Myocyte (in vitro differentiated cells): ENCODE measurements at regions not wholly inside any gene's neighbourhood (a gene's known extent, or its start where the extent isn't known, plus 50 kb on each side); places are given as distances from the start of the nearest gene placed in this dataset.
"Not testable (repeated sequence)": the region's sequence is repeated elsewhere in the genome, so short reads cannot be mapped to it uniquely, and the experiment has no call there.

Experiments
- DNase-seq: peaks from one replicate; pipeline ENCODE4 v3.0.0-alpha.2; 2012; ENCODE audit warnings: low read depth

DNA sequence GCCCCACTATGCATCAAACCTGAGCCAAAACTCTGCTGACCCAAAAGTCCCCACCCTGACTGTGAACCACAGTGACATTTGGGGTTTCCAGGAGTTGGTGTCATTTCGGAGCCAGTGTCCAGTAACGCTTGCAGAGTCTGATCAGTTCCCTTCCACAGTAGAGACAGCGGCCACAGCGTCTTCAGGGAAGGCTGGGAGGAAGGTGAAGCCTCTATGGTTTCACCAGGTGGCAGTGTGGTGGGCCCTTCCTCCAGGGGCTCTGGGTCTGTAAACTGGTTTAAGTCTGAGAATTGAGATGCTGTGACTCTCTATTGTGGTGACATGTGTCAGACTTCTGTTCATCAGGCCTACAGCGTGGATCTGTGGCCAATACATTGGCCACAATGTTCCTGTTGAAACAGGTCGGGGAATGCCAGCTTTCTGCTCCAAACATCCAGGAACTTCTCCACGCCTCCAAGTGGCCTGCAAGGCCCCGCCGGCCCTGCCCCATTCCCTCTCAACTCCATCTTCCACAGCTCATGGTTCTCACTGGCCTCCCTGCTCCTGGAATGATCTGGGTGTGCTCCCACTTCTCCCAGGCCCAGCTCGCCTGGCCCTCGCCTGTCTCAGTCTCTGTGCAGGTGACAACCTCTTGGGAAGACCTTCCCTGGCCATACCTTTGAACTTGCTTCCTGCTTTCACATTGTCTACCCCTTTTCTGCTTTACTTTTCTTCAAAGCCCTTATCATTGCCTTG, 124.5 kb upstream of the FAM20C start:
- peak; percentile 62 for DNase-seq

- DNase-seq = no peak
Observed at GRCh38 chr7:68629-69028, 123.7 kb upstream of the FAM20C start.

DNA sequence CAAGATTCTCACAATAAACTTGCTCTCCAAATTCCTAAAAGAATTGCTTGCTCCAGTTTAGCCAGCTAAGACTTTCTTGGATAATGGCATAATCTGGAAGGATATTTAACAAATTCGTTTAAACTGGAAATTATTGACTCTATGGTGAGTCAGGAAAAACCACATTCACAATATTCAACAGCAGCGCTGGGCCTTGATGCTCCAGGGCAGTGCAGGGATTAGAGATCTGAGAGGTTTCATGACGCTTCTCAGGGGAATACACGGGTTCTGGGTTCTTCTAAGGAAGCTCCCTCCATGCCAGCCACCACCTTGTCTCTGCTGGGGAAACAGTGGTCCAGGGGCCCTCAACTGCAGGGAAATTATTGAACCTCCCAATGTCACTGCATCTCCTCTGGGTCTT, 123.3 kb upstream of the FAM20C start:
- DNase-seq = not testable (repeated sequence)

DNA sequence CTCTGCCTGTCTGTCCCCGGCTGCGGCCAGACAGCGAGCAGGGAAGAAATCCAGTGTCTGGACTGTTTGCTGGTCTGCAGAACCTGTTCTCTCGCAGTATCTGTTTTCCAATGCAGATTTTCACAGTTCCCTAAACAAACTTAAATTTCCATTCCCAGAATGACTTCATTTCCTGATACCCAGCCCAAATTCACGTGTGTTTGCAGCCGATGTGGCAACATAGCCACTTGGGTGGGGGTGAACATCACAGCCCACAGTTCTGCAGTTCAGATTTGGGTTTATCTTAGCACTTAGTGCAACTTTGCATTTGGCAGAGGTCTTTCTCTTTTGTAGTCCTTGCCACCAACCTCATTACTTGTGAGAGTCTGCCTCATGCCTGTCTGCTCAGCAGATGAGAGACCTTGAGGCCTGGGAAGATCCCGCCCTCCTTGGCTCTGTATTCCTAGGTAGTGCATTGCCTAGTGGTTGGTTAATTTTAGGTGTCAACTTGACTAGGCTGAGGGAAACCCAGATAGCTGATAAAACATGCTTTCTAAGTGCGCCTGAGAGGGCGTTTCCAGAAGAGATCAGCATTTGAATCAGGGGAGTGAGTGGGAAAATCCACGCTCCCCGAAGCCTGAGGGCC, 122.8 kb upstream of the FAM20C start:
- not testable (repeated sequence) for DNase-seq

DNA sequence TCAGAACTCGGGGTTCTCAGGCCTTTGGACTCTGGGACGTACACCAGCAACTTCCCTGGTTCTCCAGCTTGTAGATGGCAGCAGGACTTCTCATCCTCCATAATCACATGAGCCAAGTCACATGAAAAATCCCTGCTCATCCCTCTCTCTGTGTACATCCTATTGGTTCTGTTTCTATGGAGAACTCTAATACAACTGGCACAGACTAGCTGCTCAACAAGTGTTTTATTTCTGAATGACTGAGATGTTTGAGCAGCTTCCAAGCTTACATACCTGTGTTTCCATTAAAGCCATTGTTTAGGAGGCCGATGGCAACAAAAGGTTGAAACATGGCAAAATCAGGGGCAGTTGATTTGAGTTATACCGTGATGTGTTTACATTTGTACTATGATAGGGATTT, 122.2 kb upstream of the FAM20C start:
- not testable (repeated sequence) for DNase-seq

DNA sequence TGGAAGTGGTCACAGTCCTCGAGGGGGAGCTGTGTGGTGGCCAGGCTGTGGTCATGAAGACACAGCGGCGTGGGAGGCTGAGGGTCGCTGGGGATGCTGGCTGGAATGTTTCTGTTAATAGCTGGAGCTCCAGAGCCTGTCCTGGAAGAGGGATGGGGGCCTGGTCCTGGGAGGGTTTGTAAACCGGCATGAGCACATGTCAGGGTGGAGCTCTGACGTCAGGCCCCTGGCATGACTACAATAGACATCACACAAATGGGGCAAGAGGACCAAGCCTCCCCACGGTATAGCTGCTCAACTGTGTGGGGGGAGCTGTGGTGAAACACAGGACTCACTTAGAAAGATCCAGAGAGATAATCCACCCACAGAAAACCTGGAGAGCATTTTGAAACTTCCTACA, 121.4 kb upstream of the FAM20C start:
- peak; percentile 79 for DNase-seq

DNA sequence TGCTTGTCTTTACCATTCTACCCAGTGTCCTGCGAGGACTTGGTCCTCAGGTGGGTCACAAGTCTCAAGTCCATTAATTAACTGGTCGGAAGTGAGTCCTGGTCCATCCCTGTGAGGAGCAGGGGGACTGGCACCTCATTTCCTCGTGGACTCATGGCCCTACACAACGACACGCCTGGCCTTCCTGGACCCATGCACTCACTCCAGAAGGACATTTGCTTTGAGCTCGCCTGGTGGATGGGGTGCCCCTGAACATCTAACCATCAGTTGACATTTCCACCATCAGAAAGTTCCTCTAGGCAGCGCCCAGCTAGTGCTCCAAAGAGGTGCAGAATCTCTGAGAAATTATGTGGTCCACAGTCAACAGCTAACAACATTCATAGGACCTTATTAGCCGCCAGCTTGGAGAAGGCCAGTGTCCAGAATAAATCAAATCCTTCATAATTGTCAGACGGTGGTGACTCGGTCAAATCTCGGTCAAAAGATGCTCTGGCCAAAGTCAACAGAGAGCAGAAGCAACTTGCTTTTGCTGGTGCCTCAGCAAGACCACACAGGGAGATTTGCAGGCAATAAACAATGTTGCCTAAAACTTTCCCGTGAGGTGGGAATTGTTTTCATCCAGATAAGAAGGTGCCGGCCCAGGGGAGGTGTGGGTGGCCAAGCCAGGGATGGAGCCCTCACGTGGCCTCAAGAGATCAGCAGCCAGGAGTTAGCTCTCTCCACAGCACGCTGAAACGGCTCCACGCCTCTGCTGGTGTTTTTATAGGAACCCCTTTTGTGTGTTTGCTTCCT, 119.9 kb upstream of the FAM20C start:
- DNase-seq = not testable (repeated sequence)

DNA sequence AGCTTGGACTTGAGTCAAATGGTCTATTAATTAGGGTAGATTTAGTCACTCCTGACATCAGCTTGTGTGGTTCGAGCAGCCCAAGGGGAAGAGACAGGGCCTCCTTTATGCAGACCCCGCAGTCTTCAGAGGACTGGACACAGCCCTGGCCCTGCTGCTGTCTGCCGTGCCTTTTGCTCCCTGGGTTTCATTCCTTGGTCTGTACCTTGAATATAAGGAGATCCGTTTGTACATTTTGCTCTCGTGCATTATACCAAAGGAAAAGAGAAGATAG, 119.4 kb upstream of the FAM20C start:
- DNase-seq = not testable (repeated sequence)

DNA sequence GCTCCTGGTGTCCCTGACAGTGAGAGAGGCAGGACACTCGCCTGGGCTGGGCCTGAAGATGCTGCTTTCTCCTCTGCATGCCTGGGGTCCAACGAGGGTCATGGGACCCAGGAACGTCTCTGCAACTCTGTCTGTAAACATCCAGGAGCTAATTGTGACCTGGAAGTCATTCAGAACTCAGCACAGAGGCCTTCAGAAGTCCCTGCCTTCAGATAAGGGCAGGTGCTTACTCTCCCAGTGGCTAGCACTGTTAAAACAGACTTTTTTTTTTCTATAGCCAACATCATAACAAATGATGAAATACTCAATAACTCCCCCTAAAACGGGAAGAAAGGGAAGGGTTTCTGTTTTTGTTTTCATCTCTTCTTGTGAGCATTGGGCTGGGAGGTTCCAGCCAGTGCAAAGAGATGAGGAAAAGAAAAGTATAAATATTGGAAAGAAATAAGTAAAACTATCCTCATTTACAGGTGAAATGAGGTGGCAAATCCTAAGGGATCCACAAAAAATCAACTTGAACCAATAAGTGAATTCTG, 118.3 kb upstream of the FAM20C start:
- DNase-seq = not testable (repeated sequence)

- DNase-seq = not testable (repeated sequence)
Observed at GRCh38 chr7:75511-75910, 116.9 kb upstream of the FAM20C start.

DNA sequence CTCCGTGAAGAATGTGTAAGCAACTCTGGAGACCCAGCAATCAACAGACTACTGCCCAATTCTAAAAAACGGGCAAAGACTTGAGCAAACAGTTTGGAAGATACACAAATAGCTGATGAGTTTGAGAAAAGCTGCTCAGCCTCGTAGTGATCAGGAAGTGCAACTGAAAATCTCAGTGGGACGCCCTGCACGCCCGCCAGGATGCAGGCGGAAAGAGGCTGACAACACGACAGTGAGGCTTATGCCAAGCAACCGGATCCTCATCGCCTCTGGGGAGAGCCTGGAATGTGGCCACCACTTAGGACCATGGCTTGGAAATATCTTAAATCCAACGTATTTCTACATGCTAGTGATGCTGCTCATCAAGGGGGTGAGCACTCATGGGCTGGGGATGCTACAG, 116.2 kb upstream of the FAM20C start:
- not testable (repeated sequence) for DNase-seq

DNA sequence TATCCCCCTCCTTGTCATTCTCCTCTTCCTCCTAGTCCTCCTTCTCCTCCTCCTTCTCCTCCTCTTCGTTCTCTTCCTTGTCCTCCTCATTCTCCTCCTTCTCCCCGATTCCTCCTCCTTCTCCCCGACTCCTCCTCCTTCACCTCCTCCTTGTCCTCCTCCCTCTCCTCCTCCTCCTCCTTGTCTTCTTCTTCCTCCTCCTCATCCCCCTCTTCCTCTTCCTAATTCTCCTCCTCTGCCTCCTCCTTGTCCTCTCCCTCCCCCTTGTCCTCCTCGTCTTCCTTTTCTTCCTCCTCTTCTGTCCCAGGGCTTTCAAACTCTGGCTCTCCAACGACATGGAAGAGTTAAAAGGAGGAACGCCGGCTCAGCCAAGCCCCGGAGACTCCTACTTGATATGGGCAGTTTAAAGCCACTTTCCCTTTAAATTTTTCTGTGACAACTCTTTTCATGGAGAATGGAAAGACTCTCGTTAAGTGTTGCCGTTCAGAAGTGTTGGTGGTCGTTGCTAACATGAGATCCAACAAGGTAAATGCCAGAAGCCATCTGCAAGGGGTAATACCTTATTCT, 115.5 kb upstream of the FAM20C start:
- DNase-seq = not testable (repeated sequence)

DNA sequence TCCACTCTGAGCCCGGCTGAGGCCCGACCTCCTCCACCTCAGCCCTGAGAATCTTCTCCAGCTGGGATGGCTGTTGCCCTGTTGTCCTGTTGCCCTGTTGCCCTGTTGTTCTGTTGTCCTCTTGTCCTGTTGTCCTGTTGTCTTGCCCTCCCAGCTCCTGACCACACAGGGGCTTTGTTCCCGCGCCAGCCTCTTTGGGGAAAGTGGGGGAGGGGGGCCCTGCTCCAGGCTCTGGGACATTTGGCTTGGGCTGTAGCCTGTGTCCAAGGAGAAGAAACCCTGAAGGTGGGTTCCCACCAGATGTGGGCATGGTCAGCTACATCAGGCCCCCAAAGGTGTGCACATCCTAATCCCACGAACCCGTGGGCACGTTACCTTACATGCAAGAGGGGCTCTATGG, 113.5 kb upstream of the FAM20C start:
- not testable (repeated sequence) for DNase-seq

DNA sequence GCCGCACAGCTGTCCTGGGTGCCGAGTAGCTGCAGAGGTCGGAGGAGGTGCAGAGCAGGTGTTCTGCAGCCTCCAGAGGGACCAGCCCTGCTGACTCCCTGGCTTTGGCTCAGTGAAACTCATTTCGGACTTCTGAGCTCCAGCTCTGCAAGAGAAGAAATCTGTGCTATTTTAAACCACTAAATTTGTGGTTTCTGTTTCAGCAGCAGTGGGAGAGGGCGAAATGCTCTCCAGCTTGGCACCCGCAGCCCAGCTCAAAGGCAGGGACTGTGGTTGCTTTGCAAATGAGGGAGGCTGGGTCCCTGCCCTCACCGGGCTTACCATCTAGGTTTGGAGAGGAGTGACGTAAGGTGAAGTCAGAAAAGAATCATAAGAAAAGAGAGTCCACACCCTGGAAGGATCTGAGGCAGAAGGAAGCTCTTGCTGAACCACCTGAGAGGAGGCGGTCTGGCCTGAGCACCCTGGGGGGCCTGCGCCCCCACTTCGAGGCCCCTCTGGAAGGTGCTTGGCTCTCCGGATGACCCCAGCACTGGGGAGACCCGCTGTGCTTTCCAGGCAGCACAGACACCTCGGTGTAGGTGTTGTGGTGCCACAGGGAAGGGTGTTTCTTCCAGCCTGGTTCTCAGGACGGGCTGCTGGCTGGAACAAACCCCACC, 112.8 kb upstream of the FAM20C start:
- peak; percentile 72 for DNase-seq

GRCh38 chr7:80259-81067, 111.9 kb upstream of the FAM20C start:
- no peak for DNase-seq

DNA sequence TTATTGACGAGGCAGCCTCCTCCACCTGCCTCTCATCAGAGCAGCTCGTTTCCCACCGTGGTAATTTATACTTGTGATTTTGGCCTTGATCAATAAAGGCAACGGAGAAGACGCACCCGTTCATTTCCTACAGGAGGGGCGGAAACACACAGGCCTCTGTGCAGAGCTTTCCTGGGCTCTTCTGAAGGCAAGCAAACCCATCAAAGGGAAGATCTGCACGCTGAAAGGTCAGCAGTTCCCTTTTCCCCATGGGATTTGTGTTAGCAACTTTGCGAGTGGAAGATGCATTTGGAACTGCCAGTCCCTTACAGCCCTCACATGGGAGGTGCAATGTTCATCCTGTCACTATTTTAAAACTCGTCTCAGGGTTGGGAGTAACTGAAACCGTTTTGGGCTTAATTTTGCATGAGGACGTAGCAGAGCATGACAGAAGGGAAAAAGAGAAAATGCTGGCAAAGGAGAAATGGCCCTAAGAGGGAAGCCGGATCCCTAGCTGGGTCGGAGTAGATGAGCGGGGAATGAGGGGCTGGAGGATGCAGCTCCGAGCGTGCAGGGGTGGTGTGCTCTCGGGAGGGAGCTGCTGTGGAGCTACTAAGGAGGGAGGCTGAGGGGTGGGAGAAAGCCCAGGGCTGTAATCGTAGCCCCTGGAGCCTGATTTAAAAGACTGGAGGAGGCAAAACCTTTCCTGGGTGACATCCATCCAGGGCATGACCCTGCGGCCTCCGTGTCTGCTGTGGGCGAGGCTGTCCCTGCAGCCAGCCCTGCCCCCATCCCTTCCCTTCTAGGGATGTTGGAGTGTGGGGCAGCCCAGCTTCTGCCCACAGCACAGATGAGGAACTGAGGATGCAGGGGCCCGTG, 111.1 kb upstream of the FAM20C start:
- DNase-seq = no peak

GRCh38 chr7:81926-82756, 110.2 kb upstream of the FAM20C start:
- no peak for DNase-seq

GRCh38 chr7:82757-83155, 109.6 kb upstream of the FAM20C start:
- no peak for DNase-seq

GRCh38 chr7:83441-83840, 108.9 kb upstream of the FAM20C start:
- no peak for DNase-seq
